GM23248 (cell line): ENCODE measurements at regions not wholly inside any gene's neighbourhood (a gene's known extent, or its start where the extent isn't known, plus 50 kb on each side); places are given as distances from the start of the nearest gene placed in this dataset.

ENCODE experiments used
- DNase-seq: peaks from one replicate; pipeline ENCODE4 v3.0.0-alpha.2; 2015
- H2AFZ ChIP-seq: fragments of 200-600 bp; sonication (generic); 2 replicates; pipeline ENCODE4 v1.6.1; 2016; ENCODE audit warnings: antibody characterized with exemption
- H3F3A ChIP-seq: fragments of 200-600 bp; sonication (generic); 2 replicates; pipeline ENCODE4 v1.6.1; 2016; ENCODE audit warnings: mild to moderate bottlenecking, antibody characterized with exemption, mixed run types; ENCODE audit not compliant: insufficient read depth
- H3K27ac ChIP-seq: fragments of 200-600 bp; sonication (generic); 2 replicates; pipeline ENCODE4 v1.5.1; 2016; ENCODE audit warnings: mild to moderate bottlenecking
- H3K27me3 ChIP-seq: fragments of 200-600 bp; sonication (generic); replicated peaks from 2 replicates; pipeline ENCODE4 v1.6.1; 2016; ENCODE audit warnings: mild to moderate bottlenecking; ENCODE audit not compliant: insufficient read depth
- H3K36me3 ChIP-seq: fragments of 200-600 bp; sonication (generic); 2 replicates; pipeline ENCODE4 v1.6.1; 2016; ENCODE audit warnings: low read depth, mild to moderate bottlenecking
- H3K4me1 ChIP-seq: fragments of 200-600 bp; sonication (generic); 2 replicates; pipeline ENCODE4 v1.6.1; 2016; ENCODE audit warnings: mild to moderate bottlenecking; ENCODE audit not compliant: insufficient read depth
- H3K4me2 ChIP-seq: fragments of 200-600 bp; sonication (generic); one replicate; pipeline ENCODE4 v1.6.1; 2016; ENCODE audit warnings: mild to moderate bottlenecking; ENCODE audit not compliant: unreplicated experiment
- H3K4me3 ChIP-seq: fragments of 200-600 bp; sonication (generic); 2 replicates; pipeline ENCODE4 v1.5.1; 2016; ENCODE audit warnings: mild to moderate bottlenecking
- H3K79me2 ChIP-seq: fragments of 200-600 bp; sonication (generic); 2 replicates; pipeline ENCODE4 v1.6.1; 2016; ENCODE audit warnings: mild to moderate bottlenecking; ENCODE audit not compliant: insufficient read depth
- H3K9ac ChIP-seq: fragments of 200-600 bp; sonication (generic); 2 replicates; pipeline ENCODE4 v1.6.1; 2016; ENCODE audit warnings: mild to moderate bottlenecking
- H3K9me2 ChIP-seq: fragments of 200-600 bp; sonication (generic); 2 replicates; pipeline ENCODE4 v1.6.1; 2016; ENCODE audit warnings: mixed run types, mild to moderate bottlenecking, moderate library complexity; ENCODE audit not compliant: insufficient read depth
- H3K9me3 ChIP-seq: fragments of 200-600 bp; sonication (generic); one replicate; pipeline ENCODE4 v1.6.1; 2017; ENCODE audit warnings: low read depth
- H4K20me1 ChIP-seq: fragments of 200-600 bp; sonication (generic); 2 replicates; pipeline ENCODE4 v1.6.0; 2016; ENCODE audit not compliant: insufficient read depth
- EZH2 ChIP-seq: fragments of 200-600 bp; sonication (generic); IDR thresholded peaks from 2 replicates; pipeline ENCODE4 v1.6.1; 2018; ENCODE audit warnings: antibody characterized with exemption, mild to moderate bottlenecking; ENCODE audit not compliant: insufficient read depth, poor library complexity, severe bottlenecking
- EZH2phosphoT487 ChIP-seq: fragments of 200-600 bp; sonication (generic); IDR thresholded peaks from 2 replicates; pipeline ENCODE4 v1.6.1; 2018; ENCODE audit warnings: antibody characterized with exemption, moderate library complexity, mild to moderate bottlenecking, low read depth; ENCODE audit not compliant: insufficient read depth
- WGBS, 2 experiments: methylation state at CpG; one replicate each; pipeline ENCODE4 v1.1.6; 2015 to 2017; ENCODE audit warnings: low lambda C conversion rate in 2 of 2, low coverage in 1 of 2; ENCODE audit errors: missing lambda C conversion rate in 2 of 2; 5-methylcytosine and 5-hydroxymethylcytosine counted together
- in situ Hi-C: fragments of 300-500 bp; cut with MboI; formaldehyde crosslinking; loops from 2 replicates; pipeline ENCODE4 v1.15.0; 2020

DNA sequence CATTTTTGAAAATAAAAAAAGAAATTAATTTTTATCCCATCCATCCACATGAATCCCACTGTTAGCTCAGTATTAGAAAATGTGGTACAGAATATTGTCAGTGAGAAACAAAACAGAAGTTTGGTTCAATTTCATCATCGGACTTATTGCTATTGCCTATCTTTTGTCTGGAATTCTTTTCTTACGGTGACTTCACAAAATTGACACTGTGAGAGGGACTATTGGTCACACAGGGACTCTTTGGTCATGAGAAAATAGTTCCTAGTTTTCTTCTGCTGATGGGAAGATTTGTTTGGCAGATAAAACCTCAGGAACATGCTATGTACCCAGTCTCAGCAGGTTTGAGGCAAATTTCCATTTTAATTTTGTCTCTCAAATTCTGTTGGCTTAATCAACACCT lies 186.2 kb upstream of the ELL2 start:
- Histone ChIP-seq H3K36me3 (no peaks in the 10 kb centered on the region), H3K4me2 (no peak overlapping the region), H3K9ac (no peak overlapping the region), H3K27me3 (no peaks in the 10 kb centered on the region), H3K9me2 (no peaks in the 10 kb centered on the region), H3K9me3 (no peaks in the 10 kb centered on the region), H3K4me3 (no peak overlapping the region), H2AFZ (no peak overlapping the region), H3F3A (peaks cover 30% of the 10 kb centered on the region), H3K79me2 (no peaks in the 10 kb centered on the region), H4K20me1 (no peaks in the 10 kb centered on the region), H3K4me1 (peaks cover 34% of the 10 kb centered on the region), H3K27ac (no peak overlapping the region)
- 96 to 97% methylated on average over 2 of the region's 2 CpGs for WGBS, 2 experiments
- no peak for DNase-seq
- in situ Hi-C loops, result no loop called here
- no peak for TF ChIP-seq EZH2

GRCh38 chr5:96146675-96147074 lies 185.0 kb upstream of the ELL2 start:
- no peak overlapping the region for H3K4me2 ChIP-seq
- in situ Hi-C loops, result no loop called here
- WGBS, 2 experiments, result 70 to 77% methylated on average over 2 of the region's 2 CpGs
- no peaks in the 10 kb centered on the region for H3K36me3 ChIP-seq
- H3K27me3 ChIP-seq, result no peaks in the 10 kb centered on the region
- no peak overlapping the region for H2AFZ ChIP-seq
- H4K20me1 ChIP-seq, result no peaks in the 10 kb centered on the region
- peaks cover 37% of the 10 kb centered on the region for H3F3A ChIP-seq
- DNase-seq, result peak; percentile 90
- H3K4me3 ChIP-seq, result no peak overlapping the region
- H3K79me2 ChIP-seq, result no peaks in the 10 kb centered on the region
- no peaks in the 10 kb centered on the region for H3K9me2 ChIP-seq
- TF ChIP-seq EZH2 (no peak), EZH2phosphoT487 (no peak)
- H3K4me1 ChIP-seq, result peaks cover 46% of the 10 kb centered on the region
- 0 out of 2 replicates have a peak overlapping the region, but pooled peaks have one; percentile 12 for H3K9ac ChIP-seq
- no peaks in the 10 kb centered on the region for H3K9me3 ChIP-seq
- peak overlapping the region; percentile 62 for H3K27ac ChIP-seq

- no peak for DNase-seq
- Histone ChIP-seq H3K27me3 (no peaks in the 10 kb centered on the region), H3K9ac (no peak overlapping the region), H3K4me2 (no peak overlapping the region), H3K27ac (no peak overlapping the region), H3K9me2 (no peaks in the 10 kb centered on the region), H3K4me1 (peaks cover 41% of the 10 kb centered on the region), H3K4me3 (no peak overlapping the region), H4K20me1 (no peaks in the 10 kb centered on the region), H2AFZ (no peak overlapping the region), H3K9me3 (no peaks in the 10 kb centered on the region), H3K79me2 (no peaks in the 10 kb centered on the region), H3F3A (peaks cover 30% of the 10 kb centered on the region), H3K36me3 (no peaks in the 10 kb centered on the region)
- TF ChIP-seq EZH2phosphoT487 (no peak), EZH2 (no peak)
- in situ Hi-C loops, result no loop called here
- 97 to 100% methylated on average over 3 of the region's 3 CpGs for WGBS, 2 experiments
These were observed 182.6 kb upstream of the ELL2 start for GRCh38 chr5:96144289-96144688.

DNA sequence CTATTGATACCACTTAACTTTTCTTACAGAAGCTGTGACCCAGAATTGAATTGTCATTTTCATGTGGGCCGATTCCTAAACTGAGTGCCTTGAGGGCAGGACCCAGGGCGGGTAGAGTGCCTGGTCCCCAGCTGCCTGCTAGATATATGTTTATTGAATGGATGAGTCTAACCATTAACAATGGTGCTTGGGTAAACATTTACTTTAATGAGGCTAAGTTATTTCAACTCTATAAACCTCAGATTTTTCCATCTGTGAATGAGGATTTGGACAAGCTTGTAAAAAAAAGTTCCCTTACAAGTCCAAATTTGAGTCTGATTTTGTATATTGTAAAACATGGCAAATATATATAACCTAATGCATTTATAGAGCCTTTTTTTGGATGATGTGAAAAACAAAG lies 181.8 kb upstream of the ELL2 start:
- Histone ChIP-seq H3K9ac (peak overlapping the region; percentile 33), H3K4me2 (peak overlapping the region; percentile 55), H3K27ac (peak overlapping the region; percentile 77), H3K9me3 (no peaks in the 10 kb centered on the region), H3K4me3 (peak overlapping the region; percentile 2; the same call in 1 of the 2 replicates), H3F3A (peaks cover 26% of the 10 kb centered on the region), H3K9me2 (no peaks in the 10 kb centered on the region), H3K79me2 (no peaks in the 10 kb centered on the region), H3K36me3 (no peaks in the 10 kb centered on the region), H3K4me1 (peaks cover 36% of the 10 kb centered on the region), H3K27me3 (no peaks in the 10 kb centered on the region), H2AFZ (peak overlapping the region; percentile 15), H4K20me1 (no peaks in the 10 kb centered on the region)
- in situ Hi-C loops, result no loop called here
- 52 to 58% methylated on average over 2 of the region's 2 CpGs for WGBS, 2 experiments
- no peak for DNase-seq
- TF ChIP-seq EZH2phosphoT487, result no peak
- TF ChIP-seq EZH2, result no peak

DNA sequence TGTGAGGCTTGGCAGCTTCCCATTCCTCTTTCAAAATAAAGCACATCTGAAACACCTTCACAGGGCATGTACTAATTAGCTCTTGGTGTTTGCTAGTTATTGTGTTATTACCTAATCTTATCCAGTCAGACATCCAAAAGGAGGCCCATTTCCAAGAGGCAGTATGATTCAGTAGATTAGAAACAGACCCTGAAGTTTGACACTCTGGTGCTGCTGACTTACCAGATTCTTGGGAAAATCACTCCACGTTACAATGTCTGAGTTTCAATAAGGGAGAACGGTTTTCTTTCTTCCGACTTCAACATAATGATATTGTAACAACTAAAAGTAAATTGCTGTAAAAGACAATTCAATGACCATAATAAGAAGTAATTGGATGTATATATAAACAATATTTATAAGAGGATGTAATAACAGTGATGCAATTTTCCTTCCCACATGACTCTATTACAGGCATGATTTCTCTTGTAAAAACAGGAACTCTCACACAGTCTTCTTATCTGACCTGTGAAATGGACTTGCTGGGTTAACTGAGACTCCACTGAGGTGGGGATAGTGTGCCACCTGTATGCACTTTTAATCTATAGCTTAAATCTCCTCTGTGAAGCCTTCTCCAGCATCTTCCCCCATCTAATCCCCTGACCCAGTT lies 181.3 kb upstream of the ELL2 start:
- Histone ChIP-seq H3K4me1 (peaks cover 36% of the 10 kb centered on the region), H3K27me3 (no peaks in the 10 kb centered on the region), H2AFZ (peak overlapping the region; percentile 15), H3K9me3 (no peaks in the 10 kb centered on the region), H3K79me2 (no peaks in the 10 kb centered on the region), H4K20me1 (no peaks in the 10 kb centered on the region), H3K4me3 (peak overlapping the region; percentile 2; the same call in 1 of the 2 replicates), H3K4me2 (peak overlapping the region; percentile 55), H3K9me2 (no peaks in the 10 kb centered on the region), H3F3A (peaks cover 23% of the 10 kb centered on the region), H3K27ac (peak overlapping the region; percentile 77), H3K9ac (peak overlapping the region; percentile 33), H3K36me3 (no peaks in the 10 kb centered on the region)
- TF ChIP-seq EZH2phosphoT487 (no peak), EZH2 (no peak)
- WGBS, 2 experiments, result 0 to 1% methylated on average over 3 of the region's 3 CpGs
- in situ Hi-C loops, result no loop called here
- DNase-seq, result peak; percentile 89
